ENCODE measurements at regions not wholly inside any gene's neighbourhood (a gene's known extent, or its start where the extent isn't known, plus 50 kb on each side); places are given as distances from the start of the nearest gene placed in this dataset.

DNA sequence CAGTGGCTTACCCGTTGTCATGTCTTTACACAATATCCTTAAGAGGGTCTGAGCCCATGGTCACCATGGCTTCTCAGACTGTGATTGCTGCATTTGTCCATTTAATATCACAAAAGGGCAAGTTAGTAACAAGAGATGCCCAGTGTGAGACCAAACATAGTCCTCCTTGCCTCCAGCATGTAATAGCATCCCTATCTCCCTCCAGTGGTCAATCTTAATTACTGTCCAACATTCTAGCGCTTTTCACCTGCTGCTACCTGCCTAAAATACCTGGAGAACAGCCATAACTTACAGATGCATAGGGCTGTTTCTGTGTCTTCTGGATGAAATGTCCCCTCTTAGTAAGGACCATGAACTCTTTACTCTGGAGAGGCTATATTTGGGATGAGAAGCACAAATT is 267.2 kb upstream of the DAB2 start:
- TF ChIP-seq EZH2 (IDR thresholded peaks at IDR 0.05; ENCODE audit: low read length, missing control alignments), result no peak
- TF ChIP-seq, protein P1, sequence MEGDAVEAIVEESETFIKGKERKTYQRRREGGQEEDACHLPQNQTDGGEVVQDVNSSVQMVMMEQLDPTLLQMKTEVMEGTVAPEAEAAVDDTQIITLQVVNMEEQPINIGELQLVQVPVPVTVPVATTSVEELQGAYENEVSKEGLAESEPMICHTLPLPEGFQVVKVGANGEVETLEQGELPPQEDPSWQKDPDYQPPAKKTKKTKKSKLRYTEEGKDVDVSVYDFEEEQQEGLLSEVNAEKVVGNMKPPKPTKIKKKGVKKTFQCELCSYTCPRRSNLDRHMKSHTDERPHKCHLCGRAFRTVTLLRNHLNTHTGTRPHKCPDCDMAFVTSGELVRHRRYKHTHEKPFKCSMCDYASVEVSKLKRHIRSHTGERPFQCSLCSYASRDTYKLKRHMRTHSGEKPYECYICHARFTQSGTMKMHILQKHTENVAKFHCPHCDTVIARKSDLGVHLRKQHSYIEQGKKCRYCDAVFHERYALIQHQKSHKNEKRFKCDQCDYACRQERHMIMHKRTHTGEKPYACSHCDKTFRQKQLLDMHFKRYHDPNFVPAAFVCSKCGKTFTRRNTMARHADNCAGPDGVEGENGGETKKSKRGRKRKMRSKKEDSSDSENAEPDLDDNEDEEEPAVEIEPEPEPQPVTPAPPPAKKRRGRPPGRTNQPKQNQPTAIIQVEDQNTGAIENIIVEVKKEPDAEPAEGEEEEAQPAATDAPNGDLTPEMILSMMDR (conservative IDR thresholded peaks at IDR 0.05 in 1 of 2, IDR thresholded peaks at IDR 0.05 in 1 of 2; ENCODE audit: low read depth in 1 of 2, low read length in 2 of 2), result peak in 1 of 2 donors; percentile 9

All from fibroblast of lung (primary cell).